Liver (tissue), 3 donors: ENCODE measurements at regions not wholly inside any gene's neighbourhood (a gene's known extent, or its start where the extent isn't known, plus 50 kb on each side); places are given as distances from the start of the nearest gene placed in this dataset.

Experiments used
- FOXA2 ChIP-seq: IDR thresholded peaks from 2 replicates; pipeline ENCODE4 v1.6.1; 2016; ENCODE audit warnings: antibody characterized with exemption
- TF ChIP-seq, protein P1 (sequence below): IDR thresholded peaks from 2 replicates; pipeline ENCODE4 v1.6.1; 2016; ENCODE audit warnings: antibody characterized with exemption
- TF ChIP-seq, protein P2 (sequence below): fragments of 150-350 bp; IDR thresholded peaks from 2 replicates; pipeline ENCODE4 v1.5.1; 2017; ENCODE audit warnings: improper control_type of control experiment, low read depth, low read length; ENCODE audit not compliant: missing input control
- donor health status: healthy.
- donor health status: healthy.

DNA sequence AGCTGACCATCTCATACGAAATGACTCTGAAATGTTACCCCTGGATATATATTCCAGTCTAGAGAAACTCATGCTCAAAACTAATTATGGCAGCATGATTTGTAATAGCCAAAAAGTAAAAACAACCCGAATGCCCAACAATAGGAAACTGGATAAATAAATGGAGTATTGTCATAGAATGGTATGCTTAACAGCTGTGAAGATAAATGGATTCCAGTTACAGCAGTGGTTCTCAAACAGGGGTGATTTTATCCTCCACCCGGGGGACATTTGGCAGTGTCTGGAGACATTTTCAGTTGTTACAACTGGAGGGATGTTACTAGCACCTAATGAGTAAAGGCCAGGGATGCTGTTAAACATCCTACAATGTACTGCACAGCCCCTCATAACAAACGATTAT lies 52.3 kb upstream of the PIAS1 start:
- TF ChIP-seq, protein P1, sequence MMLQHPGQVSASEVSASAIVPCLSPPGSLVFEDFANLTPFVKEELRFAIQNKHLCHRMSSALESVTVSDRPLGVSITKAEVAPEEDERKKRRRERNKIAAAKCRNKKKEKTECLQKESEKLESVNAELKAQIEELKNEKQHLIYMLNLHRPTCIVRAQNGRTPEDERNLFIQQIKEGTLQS = no peak
- TF ChIP-seq, protein P2, sequence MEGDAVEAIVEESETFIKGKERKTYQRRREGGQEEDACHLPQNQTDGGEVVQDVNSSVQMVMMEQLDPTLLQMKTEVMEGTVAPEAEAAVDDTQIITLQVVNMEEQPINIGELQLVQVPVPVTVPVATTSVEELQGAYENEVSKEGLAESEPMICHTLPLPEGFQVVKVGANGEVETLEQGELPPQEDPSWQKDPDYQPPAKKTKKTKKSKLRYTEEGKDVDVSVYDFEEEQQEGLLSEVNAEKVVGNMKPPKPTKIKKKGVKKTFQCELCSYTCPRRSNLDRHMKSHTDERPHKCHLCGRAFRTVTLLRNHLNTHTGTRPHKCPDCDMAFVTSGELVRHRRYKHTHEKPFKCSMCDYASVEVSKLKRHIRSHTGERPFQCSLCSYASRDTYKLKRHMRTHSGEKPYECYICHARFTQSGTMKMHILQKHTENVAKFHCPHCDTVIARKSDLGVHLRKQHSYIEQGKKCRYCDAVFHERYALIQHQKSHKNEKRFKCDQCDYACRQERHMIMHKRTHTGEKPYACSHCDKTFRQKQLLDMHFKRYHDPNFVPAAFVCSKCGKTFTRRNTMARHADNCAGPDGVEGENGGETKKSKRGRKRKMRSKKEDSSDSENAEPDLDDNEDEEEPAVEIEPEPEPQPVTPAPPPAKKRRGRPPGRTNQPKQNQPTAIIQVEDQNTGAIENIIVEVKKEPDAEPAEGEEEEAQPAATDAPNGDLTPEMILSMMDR = no peak
- no peak for TF ChIP-seq FOXA2
